ENCODE measurements at regions not wholly inside any gene's neighbourhood (a gene's known extent, or its start where the extent isn't known, plus 50 kb on each side); places are given as distances from the start of the nearest gene placed in this dataset.

- H3K27ac ChIP-seq = no peak overlapping the region
- H3K4me3 ChIP-seq = no peak overlapping the region
These were observed 302.3 kb upstream of the EPHA4 start for GRCh38 chr2:221874444-221874843.

GRCh38 chr2:221857719-221858118 lies 285.6 kb upstream of the EPHA4 start:
- no peak overlapping the region for H3K27ac ChIP-seq
- no peak overlapping the region for H3K4me3 ChIP-seq

DNA sequence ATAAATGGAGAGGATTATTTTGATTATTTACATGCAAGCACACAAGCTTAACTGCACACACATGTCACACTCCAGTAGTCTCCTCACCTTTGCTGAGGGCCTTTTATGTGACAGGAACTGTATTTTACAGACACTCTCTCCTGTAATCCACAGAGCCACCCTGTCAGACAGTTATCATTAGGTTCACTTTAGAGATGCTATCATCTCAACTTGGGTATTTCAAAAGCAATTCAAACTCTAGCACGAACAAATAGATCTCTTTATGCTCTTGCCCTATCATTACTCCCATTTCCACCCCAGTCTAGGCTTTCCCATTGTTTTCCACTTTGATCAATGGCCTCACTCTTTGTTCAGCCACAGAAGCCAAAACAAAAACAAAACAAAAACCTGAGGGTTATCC lies 281.2 kb upstream of the EPHA4 start:
- H3K27ac ChIP-seq = no peak overlapping the region
- H3K4me3 ChIP-seq = no peak overlapping the region

DNA sequence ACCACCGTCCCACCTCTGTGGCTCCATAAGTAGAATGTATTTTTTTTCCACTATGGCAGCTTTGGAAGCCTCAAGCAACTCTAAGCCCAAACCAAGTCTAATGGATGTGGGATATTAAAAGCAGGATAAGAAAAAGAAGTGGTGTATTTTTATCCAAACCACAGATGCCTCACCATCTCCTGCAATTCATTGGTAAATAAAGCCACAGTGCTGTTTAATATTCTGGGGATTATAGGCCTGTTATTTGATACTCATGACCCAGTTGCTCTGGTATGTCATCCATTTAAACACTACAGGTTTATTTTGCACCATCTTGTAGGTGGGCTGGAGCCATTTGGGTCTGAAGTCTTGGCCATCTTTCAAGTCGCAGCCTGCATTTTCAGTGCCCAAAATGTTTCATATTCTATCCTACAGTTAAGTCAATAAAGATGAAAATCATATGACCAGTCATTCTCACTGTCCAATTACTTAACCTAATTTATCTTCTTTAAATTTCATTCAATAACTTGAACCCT lies 279.5 kb upstream of the EPHA4 start:
- no peak overlapping the region for H3K27ac ChIP-seq
- no peak overlapping the region for H3K4me3 ChIP-seq

DNA sequence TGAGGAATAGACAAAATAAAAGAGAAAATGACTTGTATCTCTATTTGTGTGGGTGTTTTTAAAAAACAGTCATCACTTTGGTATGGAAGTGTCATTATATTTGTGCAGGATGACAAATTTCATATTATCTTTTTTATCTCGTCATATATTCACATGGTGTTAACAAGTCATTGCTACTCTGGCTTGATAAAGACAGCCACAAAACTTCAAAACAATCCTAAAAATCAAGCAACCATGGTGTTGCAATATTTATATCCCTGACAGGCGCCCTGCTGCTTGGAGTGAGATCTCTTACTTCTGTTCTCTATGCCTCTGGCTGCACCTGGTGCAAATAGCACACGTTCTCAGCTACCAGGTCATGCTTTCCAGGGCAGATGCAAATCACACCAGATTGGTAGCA lies 278.0 kb upstream of the EPHA4 start:
- no peak overlapping the region for H3K4me3 ChIP-seq
- H3K27ac ChIP-seq = no peak overlapping the region

- Histone ChIP-seq H3K4me3 (no peak overlapping the region), H3K27ac (no peak overlapping the region)
These were observed 276.2 kb upstream of the EPHA4 start for GRCh38 chr2:221848286-221848685.

DNA sequence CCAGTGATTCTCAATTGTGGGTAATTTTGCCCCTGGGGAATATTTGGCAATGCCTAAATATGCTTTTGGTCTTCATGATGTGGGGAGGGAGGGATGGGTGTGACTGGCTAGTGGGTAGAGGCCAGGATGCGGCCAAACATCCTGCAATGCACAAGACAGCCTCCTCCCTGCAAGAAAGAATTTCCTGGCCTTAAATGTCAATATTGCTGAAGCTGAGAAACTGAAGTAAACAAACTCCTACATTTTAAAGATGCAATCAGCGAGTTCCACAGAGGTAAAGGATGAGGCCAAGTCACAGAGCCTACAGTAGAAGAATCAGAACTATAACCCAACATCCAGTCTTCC lies 272.9 kb upstream of the EPHA4 start:
- no peak overlapping the region for H3K4me3 ChIP-seq
- H3K27ac ChIP-seq = no peak overlapping the region

- Histone ChIP-seq H3K27ac (no peak overlapping the region), H3K4me3 (no peak overlapping the region)
These were observed 272.3 kb upstream of the EPHA4 start for GRCh38 chr2:221844212-221845020.

- no peak overlapping the region for H3K27ac ChIP-seq
- H3K4me3 ChIP-seq = no peak overlapping the region
These were observed 264.0 kb upstream of the EPHA4 start for GRCh38 chr2:221836095-221836494.

- H3K4me3 ChIP-seq = no peak overlapping the region
- no peak overlapping the region for H3K27ac ChIP-seq
These were observed 261.9 kb upstream of the EPHA4 start for GRCh38 chr2:221833966-221834365.

GRCh38 chr2:221831051-221831450 lies 258.9 kb upstream of the EPHA4 start:
- H3K4me3 ChIP-seq = no peak overlapping the region
- H3K27ac ChIP-seq = no peak overlapping the region

DNA sequence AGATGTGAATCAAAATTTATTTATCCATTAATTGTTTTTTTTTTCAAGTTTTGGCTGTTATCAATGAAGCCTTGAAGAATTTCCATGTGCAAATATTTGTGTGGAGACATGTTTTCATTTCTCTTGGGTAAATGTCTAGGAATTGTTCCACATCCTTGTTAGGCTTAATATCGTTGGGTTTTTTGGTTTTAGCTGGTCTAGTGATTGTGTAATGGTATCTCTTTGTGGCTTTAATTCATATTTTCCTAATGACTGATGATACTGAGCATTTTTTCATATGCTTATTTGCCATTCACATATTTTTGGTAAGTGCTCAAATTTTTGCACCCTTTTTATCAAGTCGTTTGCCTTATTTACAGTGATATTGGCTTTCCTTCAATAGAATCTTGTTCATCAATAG lies 250.3 kb upstream of the EPHA4 start:
- H3K27ac ChIP-seq = no peak overlapping the region

DNA sequence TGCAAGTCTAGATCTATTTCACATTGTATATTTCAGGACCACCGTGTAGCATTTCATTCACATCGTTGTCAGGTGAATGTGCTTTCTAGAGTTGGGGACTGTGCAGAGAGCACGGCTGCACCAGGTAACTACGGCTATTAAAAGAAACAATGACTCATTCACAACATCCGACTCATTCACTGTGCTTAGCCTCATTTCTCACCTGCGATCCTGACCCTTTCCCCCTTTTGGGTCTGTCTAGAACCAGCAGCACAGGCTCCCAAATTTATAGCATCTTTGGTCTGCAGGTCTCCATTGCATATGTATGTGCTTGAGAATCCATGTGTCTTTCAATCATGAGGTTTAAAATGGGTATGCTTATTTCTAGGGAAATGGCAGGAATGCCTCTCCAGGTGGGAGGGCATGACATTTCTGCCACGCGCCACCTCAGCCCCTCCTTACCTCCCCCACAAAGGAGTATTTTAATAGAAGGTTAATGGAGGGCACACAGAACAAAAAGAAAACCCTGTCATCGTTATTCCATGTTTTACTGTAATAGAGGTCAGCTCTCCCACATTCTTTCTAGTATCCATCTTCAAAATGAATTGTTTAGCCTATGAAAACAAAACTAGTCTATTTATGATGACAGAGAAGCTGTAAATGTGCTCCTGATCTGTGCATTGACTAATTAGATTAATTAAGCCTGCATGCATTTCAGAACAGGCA lies 246.7 kb upstream of the EPHA4 start:
- H3K27ac ChIP-seq = no peak overlapping the region
- no peak overlapping the region for H3K4me3 ChIP-seq

More for the DNA sequence above, 250.3 kb upstream of the EPHA4 start:
- no peak overlapping the region for H3K4me3 ChIP-seq

- Histone ChIP-seq H3K27ac (no peak overlapping the region), H3K4me3 (no peak overlapping the region)
These were observed 245.8 kb upstream of the EPHA4 start for GRCh38 chr2:221817878-221818277.

DNA sequence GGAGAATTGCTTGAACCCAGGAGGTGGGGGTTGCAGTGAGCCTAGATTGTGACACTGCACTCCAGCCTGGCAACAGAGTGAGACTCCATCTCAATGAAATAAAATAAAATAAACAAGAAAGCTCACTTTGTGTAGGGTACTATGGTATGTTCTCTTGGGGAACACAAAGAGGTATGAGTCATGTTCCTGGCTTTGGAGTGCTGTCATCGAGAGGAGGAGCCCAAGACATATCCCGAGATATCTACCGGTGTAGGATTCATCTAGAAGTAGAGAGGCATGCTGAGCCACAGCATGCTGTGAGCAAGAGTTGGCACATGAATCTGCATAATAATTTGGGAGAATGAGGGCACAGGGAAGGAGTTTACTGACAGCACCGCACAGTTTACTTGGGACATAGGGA lies 244.9 kb upstream of the EPHA4 start:
- no peak overlapping the region for H3K27ac ChIP-seq
- H3K4me3 ChIP-seq = no peak overlapping the region

DNA sequence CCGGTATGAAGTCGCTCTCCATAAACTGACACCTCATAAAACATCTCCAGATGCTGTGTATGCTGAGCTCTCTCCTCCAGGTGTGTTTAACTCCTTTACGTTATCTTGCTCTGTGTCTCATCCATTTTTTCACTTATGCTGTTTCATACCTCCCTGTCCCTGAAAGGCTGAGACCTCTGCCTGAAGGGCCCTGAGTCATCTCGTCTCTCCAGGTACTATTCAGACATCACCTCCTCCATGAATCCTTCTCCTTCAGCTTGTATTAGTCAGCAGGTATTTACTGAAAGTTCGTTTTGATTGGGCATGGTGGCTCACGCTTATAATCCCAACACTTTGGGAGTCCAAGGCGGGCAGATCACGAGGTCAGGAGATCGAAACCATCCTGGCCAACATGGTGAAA lies 244.5 kb upstream of the EPHA4 start:
- no peak overlapping the region for H3K4me3 ChIP-seq
- no peak overlapping the region for H3K27ac ChIP-seq

GRCh38 chr2:221810650-221811049 lies 238.5 kb upstream of the EPHA4 start:
- Histone ChIP-seq H3K4me3 (no peak overlapping the region), H3K27ac (no peak overlapping the region)

DNA sequence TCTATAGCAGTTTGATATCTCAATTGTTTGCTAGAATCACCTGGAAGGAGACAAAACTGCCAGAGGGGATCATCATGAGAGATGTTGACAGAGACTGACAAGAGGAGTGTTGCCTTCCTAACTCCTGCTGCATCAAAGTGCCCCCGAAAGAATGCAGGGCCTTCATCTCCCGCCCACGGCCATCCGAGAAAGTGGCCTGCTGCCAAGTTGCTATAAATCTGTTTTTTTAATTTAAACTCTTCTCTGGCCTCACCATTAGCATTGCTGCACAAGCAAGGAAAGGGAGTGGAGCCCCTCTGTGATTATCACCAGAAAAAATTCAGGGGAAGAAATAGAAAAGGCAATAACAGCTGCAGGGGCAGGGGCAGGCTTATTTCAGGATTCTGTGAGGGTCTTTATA lies 238.1 kb upstream of the EPHA4 start:
- Histone ChIP-seq H3K4me3 (no peak overlapping the region), H3K27ac (no peak overlapping the region)

DNA sequence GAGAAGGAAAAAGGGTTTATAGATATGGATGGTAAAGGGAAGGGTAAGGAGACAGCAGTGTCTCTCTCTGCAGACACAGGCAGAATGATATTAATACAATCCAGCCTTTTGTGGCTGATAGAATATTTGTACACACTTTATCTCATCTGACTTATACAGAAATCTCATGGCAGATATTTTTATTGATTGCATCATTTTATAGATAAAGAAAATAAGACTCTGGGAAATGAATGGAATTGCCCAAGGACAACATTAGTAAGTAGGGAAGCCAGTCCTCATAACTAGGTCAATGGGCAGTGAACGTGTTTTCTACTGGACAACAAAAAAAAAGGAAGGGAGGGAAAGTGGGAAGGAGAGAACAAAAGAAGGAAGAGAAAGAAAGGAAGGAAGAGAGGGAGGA lies 236.4 kb upstream of the EPHA4 start:
- no peak overlapping the region for H3K27ac ChIP-seq
- H3K4me3 ChIP-seq = no peak overlapping the region

GRCh38 chr2:221807706-221808105 lies 235.6 kb upstream of the EPHA4 start:
- no peak overlapping the region for H3K4me3 ChIP-seq
- no peak overlapping the region for H3K27ac ChIP-seq

DNA sequence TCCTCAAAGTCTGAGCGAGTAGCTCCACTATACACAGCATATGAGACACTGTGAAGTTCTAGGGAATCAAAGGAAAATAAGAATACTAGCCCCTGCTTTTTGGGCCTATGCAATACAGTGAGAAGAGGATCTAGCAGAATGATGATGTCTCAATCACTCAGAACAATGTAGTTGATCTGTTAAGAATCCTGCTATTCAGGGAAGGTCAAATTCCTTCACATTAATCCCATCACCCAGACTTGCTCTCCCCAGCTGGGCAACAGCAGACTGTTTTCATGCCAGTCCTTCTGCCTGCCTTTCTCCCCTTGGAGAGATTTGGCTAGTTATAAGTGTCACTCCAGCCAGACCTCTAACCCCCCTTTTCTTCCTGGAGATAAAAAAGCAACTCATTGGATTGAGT lies 230.0 kb upstream of the EPHA4 start:
- Histone ChIP-seq H3K27ac (no peak overlapping the region), H3K4me3 (no peak overlapping the region)
